CD4-positive, alpha-beta T cell (primary cell): ENCODE measurements at regions not wholly inside any gene's neighbourhood (a gene's known extent, or its start where the extent isn't known, plus 50 kb on each side); places are given as distances from the start of the nearest gene placed in this dataset.

ENCODE experiments used
- ATAC-seq: fragments of 200-7000 bp; cut with Tn5 transposase; one replicate; pipeline ENCODE4 v1.10.0; 2022; ENCODE audit warnings: mild to moderate bottlenecking; ENCODE audit not compliant: poor library complexity
- CTCF ChIA-PET: fragments of 350-600 bp; sonication (Branson Sonifier 250); formaldehyde crosslinking; loops from one replicate; lab custom pipeline; 2021; ENCODE audit warnings: antibody characterized with exemption, inconsistent platforms; lab: Charles Lee
- POLR2A ChIA-PET: fragments of 350-600 bp; sonication (Branson Sonifier 250); formaldehyde crosslinking; loops from one replicate; lab custom pipeline; 2021; ENCODE audit warnings: antibody characterized with exemption, inconsistent platforms; lab: Charles Lee
- DNase-seq, 14 experiments: peaks; one replicate each; pipeline ENCODE4 v3.0.0-alpha.2; 2013 to 2020; ENCODE audit warnings: mixed read lengths in 2 of 14
- H3K27ac ChIP-seq, 2 donors: one replicate each; pipeline versions ENCODE4 v1.5.1 to v1.7.0; 2013; ENCODE audit warnings: low read length in 2 of 2, low read depth in 1 of 2, mild to moderate bottlenecking in 1 of 2
- H3K27me3 ChIP-seq, 2 experiments: 1 replicate in 1 of 2; 2 replicates in 1 of 2; pipeline versions ENCODE4 v1.6.1 to v1.7.0; 2013; ENCODE audit warnings: low read length in 2 of 2, control low read depth in 1 of 2, mild to moderate bottlenecking in 1 of 2, moderate library complexity in 1 of 2; ENCODE audit not compliant: insufficient read depth in 2 of 2, control insufficient read depth in 1 of 2
- H3K36me3 ChIP-seq: one replicate; pipeline ENCODE4 v1.6.1; 2013; ENCODE audit warnings: low read length, control low read depth; ENCODE audit not compliant: insufficient read depth
- H3K4me1 ChIP-seq: one replicate; pipeline ENCODE4 v1.6.1; 2013; ENCODE audit warnings: low read length, control low read depth; ENCODE audit not compliant: insufficient read depth
- H3K4me3 ChIP-seq: one replicate; pipeline ENCODE4 v1.5.1; 2013; ENCODE audit warnings: mild to moderate bottlenecking, low read length, moderate library complexity
- H3K9me3 ChIP-seq, 2 experiments: 1 replicate in 1 of 2; 2 replicates in 1 of 2; pipeline versions ENCODE4 v1.6.1 to v1.7.0; 2013; ENCODE audit warnings: low read length in 2 of 2, mild to moderate bottlenecking in 2 of 2, control low read depth in 1 of 2, moderate library complexity in 1 of 2; ENCODE audit not compliant: control insufficient read depth in 1 of 2, insufficient read depth in 1 of 2
- H3K27ac Mint-ChIP-seq: one replicate; pipeline ENCODE4 v1.8.0; 2020; ENCODE audit warnings: mixed read lengths
- H3K27me3 Mint-ChIP-seq: one replicate; pipeline ENCODE4 v1.8.0; 2021; ENCODE audit warnings: mixed read lengths
- H3K36me3 Mint-ChIP-seq: one replicate; pipeline ENCODE4 v1.8.0; 2021; ENCODE audit warnings: low read depth, mixed read lengths
- H3K4me1 Mint-ChIP-seq: one replicate; pipeline ENCODE4 v1.8.0; 2021; ENCODE audit warnings: low read depth, mixed read lengths
- H3K4me3 Mint-ChIP-seq: one replicate; pipeline ENCODE4 v1.8.0; 2020; ENCODE audit warnings: mild to moderate bottlenecking, mixed read lengths
- H3K9me3 Mint-ChIP-seq: one replicate; pipeline ENCODE4 v1.8.0; 2020; ENCODE audit warnings: mixed read lengths
- CTCF ChIP-seq: fragments of 200-600 bp; IDR thresholded peaks from one replicate; pipeline ENCODE4 v1.8.0; 2022; ENCODE audit warnings: antibody characterized with exemption, mild to moderate bottlenecking
- intact Hi-C, 2 experiments: fragments of 100-400 bp; cut with DNase I in 1 of 2; cut with micrococcal nuclease in 1 of 2; formaldehyde crosslinking; loops; one replicate each; pipeline versions ENCODE4 v1.15.1 to v1.9.0; 2023 to 2025; cut with DNase I, micrococcal nuclease

GRCh38 chr15:70151003-70151402 is 53.3 kb upstream of the TLE3 start:
- Mint-ChIP-seq H3K4me1 (no peaks in the 10 kb centered on the region), H3K9me3 (no peaks in the 10 kb centered on the region), H3K27me3 (no peaks in the 10 kb centered on the region), H3K27ac (no peak overlapping the region), H3K36me3 (no peaks in the 10 kb centered on the region), H3K4me3 (no peak overlapping the region)
- ChIA-PET CTCF (no interaction called here), POLR2A (no interaction called here)
- Histone ChIP-seq H3K4me1 (no peaks in the 10 kb centered on the region), H3K27ac (no peak overlapping the region), H3K4me3 (no peak overlapping the region), H3K27me3 (no peaks in the 10 kb centered on the region), H3K9me3 (no peaks in the 10 kb centered on the region), H3K36me3 (no peaks in the 10 kb centered on the region)
- ATAC-seq (no peak), DNase-seq (no peak)
- no peak for TF ChIP-seq CTCF
- intact Hi-C loops: loop anchor here in 1 of 2 experiments (5.0 kb wide), 2 partner anchors 574 to 674 kb away; no protein-coding TSS in a partner anchor

GRCh38 chr15:70150405-70150747 is 52.7 kb upstream of the TLE3 start:
- intact Hi-C loops: loop anchor here in 1 of 2 experiments (5.0 kb wide), 2 partner anchors 573 to 673 kb away; no protein-coding TSS in a partner anchor
- no peak for ATAC-seq

GRCh38 chr15:70149667-70150404 is 52.1 kb upstream of the TLE3 start:
- H3K27me3 Mint-ChIP-seq: no peaks in the 10 kb centered on the region

More at GRCh38 chr15:70150405-70150747, 52.7 kb upstream of the TLE3 start:
- Histone ChIP-seq H3K4me1 (no peaks in the 10 kb centered on the region), H3K4me3 (no peak overlapping the region), H3K27me3 (no peaks in the 10 kb centered on the region), H3K27ac (no peak overlapping the region), H3K9me3 (no peaks in the 10 kb centered on the region), H3K36me3 (no peaks in the 10 kb centered on the region)
- TF ChIP-seq CTCF: peak; percentile 0
- Mint-ChIP-seq H3K9me3 (no peaks in the 10 kb centered on the region), H3K4me1 (no peaks in the 10 kb centered on the region), H3K36me3 (no peaks in the 10 kb centered on the region), H3K27ac (no peak overlapping the region), H3K27me3 (no peaks in the 10 kb centered on the region), H3K4me3 (no peak overlapping the region)
- no peak for DNase-seq
- ChIA-PET POLR2A (no interaction called here), CTCF (no interaction called here)

More at GRCh38 chr15:70149667-70150404, 52.1 kb upstream of the TLE3 start:
- Histone ChIP-seq H3K27ac (no peak overlapping the region), H3K36me3 (no peaks in the 10 kb centered on the region), H3K4me3 (no peak overlapping the region), H3K27me3 (no peaks in the 10 kb centered on the region), H3K9me3 (no peaks in the 10 kb centered on the region), H3K4me1 (no peaks in the 10 kb centered on the region)
- H3K9me3 Mint-ChIP-seq: no peaks in the 10 kb centered on the region
- CTCF ChIA-PET: no interaction called here
- no peaks in the 10 kb centered on the region for H3K36me3 Mint-ChIP-seq
- intact Hi-C loops: loop anchor here in 1 of 2 experiments (5.0 to 10.0 kb wide), 3 partner anchors 435 to 673 kb away; no protein-coding TSS in a partner anchor
- POLR2A ChIA-PET: no interaction called here
- no peaks in the 10 kb centered on the region for H3K4me1 Mint-ChIP-seq
- no peak for ATAC-seq
- DNase-seq: peak in 1 of 14 experiments; percentile 24
- peak; percentile 4 for TF ChIP-seq CTCF
- H3K4me3 Mint-ChIP-seq: no peak overlapping the region
- H3K27ac Mint-ChIP-seq: no peak overlapping the region
